Duodenal mucosa (tissue), 2 donors: ENCODE measurements at regions not wholly inside any gene's neighbourhood (a gene's known extent, or its start where the extent isn't known, plus 50 kb on each side); places are given as distances from the start of the nearest gene placed in this dataset.

Experiments
- H3K27ac ChIP-seq: one replicate; pipeline ENCODE4 v1.7.0; 2013; ENCODE audit warnings: low read depth, low read length
- H3K27me3 ChIP-seq, 2 donors: one replicate each; pipeline ENCODE4 v1.7.0; 2013; ENCODE audit warnings: low read length in 2 of 2, control low read depth in 1 of 2; ENCODE audit not compliant: insufficient read depth in 2 of 2, control insufficient read depth in 1 of 2
- H3K36me3 ChIP-seq, 2 donors: one replicate each; pipeline ENCODE4 v1.7.0; 2013; ENCODE audit warnings: low read length in 2 of 2, control low read depth in 1 of 2; ENCODE audit not compliant: insufficient read depth in 2 of 2, control insufficient read depth in 1 of 2
- H3K4me1 ChIP-seq, 2 donors: one replicate each; pipeline ENCODE4 v1.7.0; 2013; ENCODE audit warnings: low read length in 2 of 2, control low read depth in 1 of 2; ENCODE audit not compliant: insufficient read depth in 2 of 2, control insufficient read depth in 1 of 2
- H3K4me3 ChIP-seq, 2 donors: one replicate each; pipeline ENCODE4 v1.7.0; 2013; ENCODE audit warnings: low read length in 2 of 2, low read depth in 1 of 2
- H3K9ac ChIP-seq, 2 donors: one replicate each; pipeline ENCODE4 v1.7.0; 2013; ENCODE audit warnings: low read length in 2 of 2, low read depth in 1 of 2
- H3K9me3 ChIP-seq, 2 donors: one replicate each; pipeline ENCODE4 v1.7.0; 2013; ENCODE audit warnings: low read length in 2 of 2, control low read depth in 1 of 2; ENCODE audit not compliant: control insufficient read depth in 1 of 2

DNA sequence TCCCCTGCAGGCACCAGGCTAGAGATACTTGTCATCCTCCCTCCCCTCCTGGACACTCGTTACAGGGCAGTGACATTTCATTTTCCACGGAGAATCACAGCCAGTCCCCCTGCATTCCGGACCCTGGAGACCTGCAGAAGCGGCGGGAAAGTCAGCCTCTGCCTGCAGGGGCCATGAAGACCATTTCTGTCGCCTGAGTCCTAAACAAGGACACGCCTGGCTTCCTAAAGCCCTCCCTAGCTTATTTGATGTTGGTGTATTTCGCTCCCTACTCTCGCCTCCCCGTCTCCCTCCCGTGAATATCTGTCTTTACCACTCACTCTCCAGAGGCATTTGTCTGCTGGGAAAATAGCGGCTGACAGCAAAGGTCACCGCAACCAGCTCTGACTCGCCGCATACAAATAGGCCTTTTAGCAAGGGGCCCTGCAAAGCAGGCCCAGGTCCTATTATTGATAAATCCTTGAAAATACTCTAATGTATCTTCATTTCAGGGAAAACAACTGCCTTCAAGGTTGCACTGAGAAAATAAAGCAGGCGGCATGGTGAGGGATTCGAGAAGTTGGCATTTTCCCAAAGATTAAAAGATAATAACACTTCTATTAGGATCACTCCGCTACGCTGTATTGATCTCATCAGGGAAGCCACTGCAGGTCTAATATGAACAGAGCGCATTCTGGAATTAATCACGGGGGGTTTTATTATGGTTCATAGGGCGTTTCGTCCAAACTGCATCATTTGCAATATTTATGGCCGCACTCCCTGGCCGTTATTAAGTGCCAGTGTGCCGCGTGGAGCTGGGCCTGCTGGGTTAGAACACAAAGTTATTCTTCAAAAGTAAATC, 447.1 kb upstream of the CDH5 start:
- Histone ChIP-seq H3K9ac (no peak overlapping the region), H3K27ac (no peak overlapping the region), H3K36me3 (no peaks in the 10 kb centered on the region), H3K4me1 (no peaks in the 10 kb centered on the region), H3K27me3 (no peaks in the 10 kb centered on the region), H3K9me3 (peaks cover 0 to 4% of the 10 kb centered on the region in 2 donors), H3K4me3 (no peak overlapping the region)

DNA sequence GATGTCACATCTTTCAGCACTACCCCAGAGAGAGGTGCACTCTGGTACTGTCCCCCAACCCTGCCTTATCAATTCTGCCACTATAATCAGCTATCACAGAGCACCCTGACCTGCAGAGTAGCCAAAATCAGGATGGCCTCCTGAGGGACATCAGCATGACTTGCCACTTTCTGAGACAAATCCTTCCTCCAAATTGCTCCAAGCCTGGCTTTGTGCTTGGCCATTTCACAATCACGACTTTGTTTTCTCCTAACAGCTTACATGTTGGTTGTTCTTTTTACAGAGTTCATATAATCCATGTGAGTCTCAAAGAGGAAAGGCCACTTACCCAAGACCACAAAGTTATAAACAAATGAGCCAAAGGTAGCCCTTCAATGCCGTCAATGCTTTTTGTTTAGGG, 449.0 kb upstream of the CDH5 start:
- no peaks in the 10 kb centered on the region for H3K36me3 ChIP-seq
- H3K27ac ChIP-seq = no peak overlapping the region
- H3K9me3 ChIP-seq = peaks cover 0 to 4% of the 10 kb centered on the region in 2 donors
- no peak overlapping the region for H3K9ac ChIP-seq
- H3K4me3 ChIP-seq = no peak overlapping the region
- no peaks in the 10 kb centered on the region for H3K4me1 ChIP-seq
- no peaks in the 10 kb centered on the region for H3K27me3 ChIP-seq

DNA sequence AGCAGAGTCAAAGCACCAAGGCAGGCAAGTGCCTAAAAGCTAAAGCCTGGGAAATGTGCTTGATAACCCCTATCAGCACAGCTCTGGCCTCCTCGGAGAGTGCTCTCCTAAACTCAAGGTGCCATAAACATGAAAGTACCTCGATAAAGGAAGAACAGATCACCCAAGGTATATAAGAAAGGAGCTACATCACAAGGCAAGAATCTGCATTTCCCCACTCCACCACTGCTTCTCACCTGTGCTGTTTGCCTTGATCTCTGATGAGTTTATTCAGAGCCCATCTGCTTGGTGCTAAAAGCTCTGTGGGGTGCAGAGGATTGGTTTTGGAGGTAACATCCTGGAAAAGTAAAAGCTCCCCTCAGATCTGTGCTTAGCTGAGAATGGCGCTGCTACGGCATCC, 449.5 kb upstream of the CDH5 start:
- Histone ChIP-seq H3K9ac (no peak overlapping the region), H3K4me1 (no peaks in the 10 kb centered on the region), H3K27ac (no peak overlapping the region), H3K27me3 (no peaks in the 10 kb centered on the region), H3K9me3 (peaks cover 0 to 4% of the 10 kb centered on the region in 2 donors), H3K4me3 (no peak overlapping the region), H3K36me3 (no peaks in the 10 kb centered on the region)

DNA sequence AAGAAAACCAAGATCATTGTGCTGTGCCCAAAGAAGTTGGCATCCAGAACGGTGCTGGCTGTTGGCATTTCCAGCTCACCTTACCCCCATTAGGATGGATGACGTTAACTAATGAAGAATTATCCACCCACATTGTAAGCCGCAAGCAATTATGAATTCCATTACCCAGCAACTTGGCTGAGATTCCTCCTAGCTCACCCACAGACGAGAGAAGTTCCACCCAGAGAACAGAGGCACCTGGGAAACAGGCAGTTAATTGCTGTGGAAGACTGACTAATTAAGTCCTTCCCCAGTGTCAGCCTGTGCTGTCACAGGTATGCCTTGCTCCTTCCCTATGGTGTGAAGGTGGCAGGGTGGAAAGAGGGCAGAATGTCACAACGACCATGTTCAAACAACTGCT, 456.2 kb upstream of the CDH5 start:
- Histone ChIP-seq H3K4me1 (no peaks in the 10 kb centered on the region), H3K4me3 (no peak overlapping the region), H3K36me3 (no peaks in the 10 kb centered on the region), H3K27me3 (no peaks in the 10 kb centered on the region), H3K9me3 (no peaks in the 10 kb centered on the region), H3K27ac (no peak overlapping the region), H3K9ac (no peak overlapping the region)

DNA sequence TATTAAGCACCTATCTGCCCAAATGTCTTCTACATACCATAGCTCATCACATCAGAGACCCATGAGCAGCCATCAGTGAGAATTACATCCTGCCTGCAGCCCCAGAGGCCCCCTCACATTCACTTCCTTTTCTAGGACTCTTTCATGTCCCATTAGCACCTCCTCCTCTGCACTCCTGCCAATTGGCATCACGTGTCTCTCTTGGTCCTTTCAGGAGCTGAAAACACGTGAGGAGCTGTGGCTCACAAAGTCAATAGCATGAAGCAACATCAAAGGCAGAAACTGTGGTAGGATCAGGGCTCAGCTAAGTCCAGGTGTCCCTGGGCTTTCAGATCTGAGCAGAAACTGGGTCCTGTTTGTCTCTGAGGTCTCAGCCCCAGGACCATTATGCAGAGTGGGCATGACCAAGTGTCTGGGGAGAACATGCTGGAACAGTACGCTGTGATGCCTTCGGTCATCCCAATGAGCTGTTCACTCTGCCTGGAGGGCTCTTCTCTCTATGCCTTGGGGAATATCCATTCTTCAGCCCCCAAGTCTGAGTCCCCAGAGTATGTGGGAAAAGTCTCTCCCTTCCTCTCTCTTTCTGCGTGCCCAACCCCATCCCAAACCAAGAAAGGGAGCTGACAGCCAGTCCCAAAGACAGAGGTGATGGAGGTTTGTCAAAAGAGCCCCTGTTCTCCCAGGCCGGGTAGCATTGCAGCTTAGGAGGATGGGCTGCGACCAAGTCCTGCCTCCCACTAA, 457.0 kb upstream of the CDH5 start:
- Histone ChIP-seq H3K4me3 (no peak overlapping the region), H3K9ac (no peak overlapping the region), H3K27me3 (no peaks in the 10 kb centered on the region), H3K9me3 (no peaks in the 10 kb centered on the region), H3K27ac (no peak overlapping the region), H3K4me1 (no peaks in the 10 kb centered on the region), H3K36me3 (no peaks in the 10 kb centered on the region)

DNA sequence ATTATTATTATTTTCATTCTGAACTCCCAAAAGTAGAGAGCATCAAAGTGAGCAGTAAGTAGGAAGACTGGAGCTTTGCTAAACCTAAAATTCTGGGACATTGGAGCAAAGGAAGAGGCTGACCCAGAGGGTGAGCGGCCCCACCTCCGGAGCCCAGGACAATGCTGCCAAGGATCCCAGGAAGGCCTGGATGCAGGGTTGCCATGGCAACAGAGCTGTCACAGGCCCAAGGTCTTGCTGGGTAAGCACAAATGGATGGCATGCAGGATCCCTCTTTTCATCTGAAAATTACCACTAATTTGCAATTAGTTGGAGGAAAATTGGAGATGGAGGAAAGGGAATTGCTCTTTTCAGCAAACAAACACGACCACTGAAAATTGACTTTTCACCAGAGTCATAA, 457.9 kb upstream of the CDH5 start:
- Histone ChIP-seq H3K27me3 (no peaks in the 10 kb centered on the region), H3K9me3 (no peaks in the 10 kb centered on the region), H3K4me1 (no peaks in the 10 kb centered on the region), H3K4me3 (no peak overlapping the region), H3K27ac (no peak overlapping the region), H3K36me3 (no peaks in the 10 kb centered on the region), H3K9ac (no peak overlapping the region)

DNA sequence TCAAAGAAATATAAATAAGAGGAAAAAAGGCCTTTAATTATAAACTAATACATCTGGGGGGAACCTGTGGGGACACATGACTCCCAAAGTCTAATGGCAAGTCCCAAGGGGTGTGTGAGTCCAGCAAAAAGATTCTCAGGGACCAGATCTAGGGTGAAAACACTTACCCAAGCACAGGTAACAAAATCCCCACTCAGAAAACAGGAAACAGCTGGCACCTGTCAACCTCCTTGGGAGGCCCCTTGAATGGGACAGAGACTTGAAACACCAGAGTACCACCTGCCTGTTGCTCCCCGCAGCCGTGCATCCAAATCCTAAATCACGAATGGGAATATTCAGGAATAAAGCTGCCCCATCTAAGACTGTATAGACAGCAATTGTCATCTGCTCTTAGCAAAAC, 461.2 kb upstream of the CDH5 start:
- Histone ChIP-seq H3K36me3 (no peaks in the 10 kb centered on the region), H3K9me3 (no peaks in the 10 kb centered on the region), H3K4me3 (no peak overlapping the region), H3K4me1 (no peaks in the 10 kb centered on the region), H3K27me3 (no peaks in the 10 kb centered on the region), H3K27ac (no peak overlapping the region), H3K9ac (no peak overlapping the region)

DNA sequence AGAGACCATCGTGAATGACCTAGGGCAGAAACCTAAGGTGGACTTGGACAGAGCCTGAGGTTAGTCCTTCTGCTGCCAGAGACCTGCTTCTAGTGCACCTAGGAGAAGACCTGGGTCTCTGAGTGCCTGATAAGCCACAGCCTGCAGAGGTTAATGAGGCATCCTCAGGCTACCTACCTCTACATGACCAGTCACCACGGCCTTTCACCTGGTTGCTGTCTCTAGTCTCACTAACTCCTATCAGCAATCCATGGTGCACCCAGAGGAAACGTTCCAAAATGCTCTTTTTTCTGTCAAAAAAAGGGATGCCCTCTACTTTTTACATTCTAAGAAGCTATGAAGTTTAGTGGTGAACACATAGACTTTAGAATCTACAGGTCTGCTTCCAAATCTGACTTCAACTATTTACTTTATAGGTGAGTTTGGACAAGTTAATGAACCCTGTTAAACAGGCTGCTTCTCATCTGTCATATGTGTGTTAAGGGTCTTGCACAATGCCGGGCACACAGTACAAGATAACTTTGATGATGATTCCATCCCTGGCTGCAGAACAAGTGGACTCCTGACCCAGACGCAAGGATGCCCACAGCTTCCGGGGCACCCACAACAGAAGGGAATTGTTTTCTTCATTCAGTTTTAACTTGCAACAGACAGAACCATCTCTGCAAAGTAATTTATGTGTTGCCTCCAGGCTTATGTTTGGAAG, 469.9 kb upstream of the CDH5 start:
- H3K4me3 ChIP-seq = no peak overlapping the region
- H3K27ac ChIP-seq = no peak overlapping the region
- no peak overlapping the region for H3K9ac ChIP-seq
- H3K27me3 ChIP-seq = no peaks in the 10 kb centered on the region
- H3K9me3 ChIP-seq = no peaks in the 10 kb centered on the region
- no peaks in the 10 kb centered on the region for H3K4me1 ChIP-seq
- no peaks in the 10 kb centered on the region for H3K36me3 ChIP-seq

DNA sequence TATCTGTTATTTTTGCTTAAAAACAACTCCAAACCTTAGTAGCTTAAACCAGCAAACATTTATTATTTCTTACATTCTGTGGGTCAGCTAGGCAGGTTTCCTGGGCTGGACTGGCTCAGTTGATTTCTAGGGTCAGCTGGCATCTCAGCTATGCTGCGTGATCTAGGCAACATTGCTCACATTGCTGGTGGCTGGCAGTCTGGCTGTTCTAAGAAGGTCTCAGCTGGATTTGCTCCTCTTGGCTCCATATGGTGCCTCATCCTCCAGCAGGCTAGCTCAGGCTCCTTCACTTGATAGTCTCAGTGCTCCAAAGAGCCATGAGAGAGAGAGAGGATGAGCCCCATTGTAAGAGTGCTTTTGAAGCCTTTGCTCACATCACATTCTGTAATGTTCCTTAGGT, 470.6 kb upstream of the CDH5 start:
- no peak overlapping the region for H3K27ac ChIP-seq
- no peaks in the 10 kb centered on the region for H3K27me3 ChIP-seq

DNA sequence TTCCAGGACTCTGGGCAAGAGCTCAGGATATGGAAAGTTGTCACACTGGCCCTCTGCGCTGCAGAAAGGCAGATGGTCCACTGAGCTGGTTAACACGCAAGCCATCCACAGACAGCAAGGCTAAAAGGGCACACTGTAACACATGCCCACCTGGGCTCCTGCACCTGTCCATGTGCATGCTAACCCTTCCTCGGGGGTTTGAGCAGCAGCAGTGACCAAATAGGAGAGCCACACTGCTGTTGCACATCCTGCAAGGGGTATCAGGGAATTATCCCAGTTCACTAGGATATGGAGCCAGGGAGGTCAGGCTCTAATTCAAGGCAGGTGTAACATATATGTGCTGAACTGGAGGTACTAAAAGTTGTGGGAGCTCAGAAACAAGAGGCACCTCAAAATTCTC, 471.0 kb upstream of the CDH5 start:
- H3K4me1 ChIP-seq = no peaks in the 10 kb centered on the region
- no peak overlapping the region for H3K4me3 ChIP-seq
- H3K9me3 ChIP-seq = no peaks in the 10 kb centered on the region
- no peaks in the 10 kb centered on the region for H3K36me3 ChIP-seq
- no peak overlapping the region for H3K27ac ChIP-seq
- H3K9ac ChIP-seq = no peak overlapping the region
- no peaks in the 10 kb centered on the region for H3K27me3 ChIP-seq

More for the DNA sequence above, 470.6 kb upstream of the CDH5 start:
- no peak overlapping the region for H3K4me3 ChIP-seq
- no peaks in the 10 kb centered on the region for H3K9me3 ChIP-seq
- H3K4me1 ChIP-seq = no peaks in the 10 kb centered on the region
- H3K9ac ChIP-seq = no peak overlapping the region
- no peaks in the 10 kb centered on the region for H3K36me3 ChIP-seq
